ENCODE measurements at regions not wholly inside any gene's neighbourhood (a gene's known extent, or its start where the extent isn't known, plus 50 kb on each side); places are given as distances from the start of the nearest gene placed in this dataset.
"Not testable (repeated sequence)": the region's sequence is repeated elsewhere in the genome, so short reads cannot be mapped to it uniquely, and the experiment has no call there.

DNA sequence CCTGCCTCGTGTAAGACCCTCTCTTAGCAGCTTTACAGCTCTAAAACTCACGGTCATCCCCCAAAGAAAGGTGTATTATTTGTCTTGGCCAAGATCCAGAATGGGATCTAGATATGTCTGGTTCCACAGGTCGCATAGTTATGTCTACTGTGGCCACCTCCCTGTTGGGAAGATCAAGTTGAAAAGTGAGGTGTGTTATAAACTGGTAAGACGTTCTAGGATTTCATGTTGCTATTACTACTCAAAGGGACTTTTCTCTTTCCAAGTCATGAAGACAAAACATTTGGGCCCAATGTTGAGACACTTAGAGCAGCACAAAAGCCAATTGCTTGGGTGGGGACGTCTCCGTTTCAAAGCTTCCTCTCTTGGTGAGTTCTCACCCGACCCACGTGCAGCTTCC is 766.0 kb downstream of the RNF144A start:
- DNase-seq (ENCODE audit: low spot score), result no peak

DNA sequence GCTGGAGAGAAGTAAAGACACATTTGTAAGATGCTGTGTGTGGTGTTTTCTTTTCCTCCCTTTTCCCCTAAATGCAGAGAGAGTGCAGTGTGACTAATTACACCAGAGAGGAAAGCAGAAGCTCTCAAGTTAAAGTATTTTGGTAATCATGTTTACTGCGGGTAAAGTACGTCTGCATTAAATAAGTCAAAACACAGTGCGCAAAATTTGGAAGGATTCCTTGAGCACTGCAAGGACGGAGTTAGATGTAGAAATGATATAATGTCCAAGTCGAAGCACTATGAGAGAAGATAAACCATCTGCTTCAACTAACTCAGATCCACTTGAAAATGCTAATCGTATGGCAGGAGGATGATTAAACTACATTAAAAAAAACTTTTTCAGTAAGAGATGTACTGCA is 766.5 kb downstream of the RNF144A start:
- DNase-seq (ENCODE audit: low spot score), result no peak

DNA sequence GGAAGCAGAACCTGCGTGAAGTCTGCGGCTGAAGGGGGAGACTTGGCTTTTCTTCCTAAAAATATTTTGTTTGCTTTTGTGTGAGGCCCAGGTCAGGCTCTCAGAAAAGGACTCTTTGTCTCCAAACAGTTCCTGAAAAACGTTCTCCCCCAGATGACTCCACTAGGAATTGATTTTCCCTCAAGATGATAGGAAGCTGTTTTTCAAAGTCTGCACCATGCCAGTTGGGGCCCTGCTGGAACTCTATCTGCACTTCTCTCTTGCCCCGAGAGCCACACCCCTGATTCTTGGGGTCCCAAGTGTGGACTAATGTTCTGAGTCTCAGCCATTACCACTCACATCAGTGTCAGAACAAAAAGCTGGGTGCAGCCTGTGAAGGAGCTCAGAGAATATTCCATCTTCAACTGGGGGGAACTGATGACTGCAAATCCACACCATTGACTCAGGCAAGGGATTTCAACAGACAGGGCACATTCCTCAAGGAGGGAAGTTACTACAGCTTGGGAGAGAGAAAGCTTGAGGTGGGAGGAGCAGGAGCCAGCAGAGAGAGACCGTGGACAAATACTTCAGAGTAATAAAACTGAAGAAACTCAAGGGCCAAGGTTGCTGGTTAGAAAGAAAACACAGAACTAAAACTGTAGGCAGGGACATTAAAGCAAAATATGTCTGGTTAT is 768.3 kb downstream of the RNF144A start:
- DNase-seq (ENCODE audit: low spot score), result peak; percentile 58

- no peak for DNase-seq (ENCODE audit: low spot score)
These were observed 768.8 kb downstream of the RNF144A start for GRCh38 chr2:7686016-7686385.

DNA sequence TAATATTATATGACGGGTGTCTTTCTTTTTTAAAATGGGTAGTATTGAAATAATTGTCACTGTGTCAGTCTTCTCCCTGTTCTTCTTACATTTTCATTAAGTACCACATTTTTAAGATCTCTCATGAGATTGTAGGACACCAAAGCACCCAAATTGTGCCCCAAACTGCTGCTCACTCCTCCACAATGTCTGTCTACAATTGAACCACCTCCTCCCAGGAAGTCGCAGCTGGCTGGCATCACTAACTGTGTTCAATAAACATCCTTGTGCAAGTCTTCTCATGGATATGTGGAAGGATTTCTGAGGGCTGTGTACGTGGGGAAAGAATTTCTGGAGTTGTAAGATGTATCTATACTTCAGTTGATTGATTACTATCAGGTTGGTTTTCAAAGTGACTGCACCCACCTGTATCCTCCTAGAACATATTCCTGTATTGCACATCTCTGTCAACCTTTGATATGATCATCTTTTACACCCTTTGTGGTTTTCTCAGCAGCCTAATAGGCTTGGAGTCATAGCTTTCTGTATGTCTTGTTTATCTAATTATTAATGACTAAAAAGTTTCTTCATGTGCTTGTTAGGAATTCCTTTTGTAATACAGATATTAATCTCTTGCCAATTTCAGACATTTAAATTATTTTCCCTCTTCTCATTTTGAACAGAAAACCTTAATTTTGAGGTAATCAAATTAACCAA is 774.9 kb downstream of the RNF144A start:
- peak; percentile 13 for DNase-seq (ENCODE audit: low spot score)

DNA sequence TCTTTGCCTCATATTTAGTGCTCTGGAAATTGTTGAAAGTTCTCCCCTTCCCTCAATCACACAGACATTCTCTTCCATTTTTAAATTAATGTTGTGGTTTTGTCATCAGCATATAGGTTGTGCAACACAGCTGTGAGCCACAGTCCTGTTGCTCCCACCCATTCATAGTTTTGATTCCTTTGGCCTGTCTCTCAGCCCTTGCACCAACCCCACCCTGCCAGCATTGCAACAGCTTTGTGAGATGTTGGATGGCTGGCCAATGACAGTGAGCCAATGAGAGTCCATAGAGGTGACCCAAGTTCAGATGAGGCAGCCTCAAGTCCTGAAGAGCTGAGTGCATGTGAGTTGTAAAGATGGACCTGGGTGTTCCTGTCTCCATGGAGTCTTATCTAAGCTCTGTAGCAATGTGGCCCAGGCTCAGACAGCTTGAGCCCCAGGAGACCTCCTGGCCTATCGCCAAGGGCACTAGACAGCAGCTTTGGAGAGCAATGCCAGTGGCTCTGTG is 775.5 kb downstream of the RNF144A start:
- peak; percentile 33 for DNase-seq (ENCODE audit: low spot score)

DNA sequence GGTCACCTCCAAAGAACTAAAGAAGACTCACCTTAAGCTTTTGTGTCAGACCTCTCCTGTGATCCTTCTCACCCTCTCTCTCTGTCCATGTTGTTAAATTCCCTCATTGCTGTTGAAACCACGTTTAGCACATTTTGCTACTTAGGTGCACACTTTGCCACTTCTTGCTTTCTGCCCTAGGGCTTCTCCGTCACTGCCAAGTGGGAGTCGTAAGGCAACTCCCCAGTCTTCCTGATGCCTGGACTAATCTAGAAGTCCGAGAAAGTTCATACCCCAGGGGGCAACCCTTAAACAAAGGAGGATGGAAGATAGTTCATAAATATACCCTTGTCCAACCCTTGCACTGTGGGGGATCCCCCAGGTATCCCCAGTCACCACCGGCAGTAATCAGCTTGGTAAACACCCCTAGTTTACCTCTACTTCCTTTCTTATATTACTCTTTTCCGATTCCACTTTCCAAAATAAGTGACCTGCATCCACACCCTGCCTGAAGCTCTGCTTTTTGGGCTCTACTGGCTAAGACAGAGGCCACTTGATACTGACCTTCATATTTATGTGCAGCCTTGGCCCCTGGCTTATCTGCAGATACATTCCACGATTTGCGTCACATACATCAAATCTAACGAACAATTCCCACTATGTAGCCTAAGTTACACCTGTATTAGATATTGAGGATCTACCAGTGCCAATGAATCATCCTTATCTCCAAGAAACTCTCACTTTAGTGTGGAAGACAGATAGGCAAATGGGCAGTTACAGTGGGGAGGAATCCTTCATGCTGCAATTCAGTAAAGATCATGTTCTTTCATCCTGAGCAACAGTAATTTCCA is 776.2 kb downstream of the RNF144A start:
- no peak for DNase-seq (ENCODE audit: low spot score)

GRCh38 chr2:7694076-7694985 is 777.1 kb downstream of the RNF144A start:
- no peak for DNase-seq (ENCODE audit: low spot score)

- not testable (repeated sequence) for DNase-seq (ENCODE audit: low spot score)
These were observed 779.3 kb downstream of the RNF144A start for GRCh38 chr2:7696556-7696955.

- no peak for DNase-seq (ENCODE audit: low spot score)
These were observed 779.8 kb downstream of the RNF144A start for GRCh38 chr2:7697052-7697451.

DNA sequence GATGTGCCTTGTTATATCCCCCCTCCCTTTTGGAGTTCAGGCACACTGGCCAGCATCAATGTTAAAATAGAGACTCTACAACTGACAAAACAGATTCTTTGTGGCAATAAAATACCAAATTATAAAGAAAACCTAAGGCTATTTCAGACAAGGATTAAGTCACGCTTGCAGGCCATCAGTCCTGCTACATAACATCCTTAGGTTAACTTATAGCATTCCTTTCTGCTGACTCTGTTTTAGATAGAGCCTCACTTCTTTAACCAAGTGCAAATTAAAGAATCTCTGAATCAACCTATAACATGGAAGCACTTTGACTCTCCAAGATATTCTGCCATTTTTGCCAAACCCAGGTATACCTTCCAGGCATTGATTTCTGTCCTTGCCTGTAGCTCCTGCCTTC is 784.6 kb downstream of the RNF144A start:
- no peak for DNase-seq (ENCODE audit: low spot score)

DNA sequence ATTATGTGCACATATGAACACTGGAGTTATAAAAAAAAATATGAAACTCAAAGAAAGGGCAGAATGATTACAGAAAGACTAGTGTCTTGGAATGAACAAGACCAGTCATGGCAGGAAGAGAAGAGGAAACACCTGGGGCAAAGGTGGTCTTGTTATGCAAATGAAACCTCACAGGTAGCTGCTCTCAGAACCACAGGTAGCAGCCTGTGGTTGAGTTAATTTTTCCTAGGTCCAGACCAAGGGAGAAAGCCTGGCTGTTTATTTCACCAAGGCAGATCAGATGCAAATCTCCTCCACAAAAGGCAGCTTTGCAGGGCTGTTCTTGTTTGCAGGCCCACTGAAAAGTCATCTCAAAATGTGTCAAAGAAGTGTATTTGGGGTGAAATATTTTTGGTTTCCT is 785.8 kb downstream of the RNF144A start:
- no peak for DNase-seq (ENCODE audit: low spot score)

- DNase-seq (ENCODE audit: low spot score), result no peak
These were observed 786.4 kb downstream of the RNF144A start for GRCh38 chr2:7703543-7704144.

GRCh38 chr2:7704296-7704865 is 787.2 kb downstream of the RNF144A start:
- no peak for DNase-seq (ENCODE audit: low spot score)

GRCh38 chr2:7706791-7707190 is 789.6 kb downstream of the RNF144A start:
- peak; percentile 47 for DNase-seq (ENCODE audit: low spot score)

DNA sequence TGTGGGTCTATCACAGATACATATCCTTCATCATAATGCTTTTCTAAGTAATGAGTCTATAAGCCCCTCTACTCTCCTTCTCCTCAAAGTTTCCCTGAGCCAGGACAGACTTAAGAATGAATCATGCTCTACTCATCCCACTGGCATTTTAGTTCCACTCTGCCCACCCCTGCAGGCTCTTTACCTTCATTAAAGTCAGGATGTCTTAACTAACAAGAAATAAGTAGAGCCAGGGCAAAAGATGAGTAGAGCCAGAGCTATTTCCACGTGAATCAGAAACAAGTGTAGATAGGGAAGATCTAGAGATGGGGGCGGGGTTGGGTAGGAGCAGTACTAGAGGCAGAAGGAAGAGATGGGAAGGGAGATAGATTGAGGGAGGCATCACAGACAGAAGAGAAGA is 790.5 kb downstream of the RNF144A start:
- peak; percentile 95 for DNase-seq (ENCODE audit: low spot score)

DNA sequence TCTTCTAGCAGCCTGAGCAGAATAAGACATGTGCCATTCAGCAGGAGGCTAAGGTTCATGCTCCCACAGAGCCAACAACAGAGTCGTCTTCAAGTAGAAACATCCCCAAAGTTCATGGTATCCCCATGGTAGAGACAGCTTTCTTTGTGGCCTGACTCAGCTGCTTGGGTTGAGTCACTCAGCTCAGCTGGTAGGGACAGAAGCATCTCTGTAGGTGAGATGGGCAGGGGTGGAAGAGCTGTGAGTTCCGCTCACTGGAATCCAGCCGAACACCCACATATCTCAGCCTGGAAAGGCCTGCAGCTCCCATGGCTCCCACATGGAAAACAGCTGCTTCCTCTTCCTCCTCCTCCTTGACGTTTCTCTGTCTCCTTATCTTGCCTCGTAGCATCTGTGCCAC is 792.7 kb downstream of the RNF144A start:
- DNase-seq (ENCODE audit: low spot score), result peak; percentile 59

GRCh38 chr2:7711167-7711566 is 794.0 kb downstream of the RNF144A start:
- no peak for DNase-seq (ENCODE audit: low spot score)

DNA sequence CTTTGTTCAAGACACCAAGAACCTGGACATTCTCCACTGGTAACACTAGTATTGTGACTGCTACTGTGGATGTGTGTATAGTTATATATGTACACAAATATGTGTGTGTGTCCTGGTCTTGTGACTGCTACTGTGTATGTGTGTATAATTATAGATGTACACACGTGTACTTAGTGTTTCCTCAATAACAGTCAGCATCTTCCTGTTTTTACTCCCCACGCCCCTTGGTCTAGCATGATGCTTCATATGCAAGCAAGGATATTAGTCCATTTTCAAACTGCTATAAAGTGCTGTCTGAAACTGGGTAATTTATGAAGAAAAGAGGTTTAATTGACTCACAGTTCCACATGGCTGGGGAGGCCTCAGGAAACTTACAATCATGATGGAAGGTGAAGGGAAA is 802.7 kb downstream of the RNF144A start:
- no peak for DNase-seq (ENCODE audit: low spot score)

DNA sequence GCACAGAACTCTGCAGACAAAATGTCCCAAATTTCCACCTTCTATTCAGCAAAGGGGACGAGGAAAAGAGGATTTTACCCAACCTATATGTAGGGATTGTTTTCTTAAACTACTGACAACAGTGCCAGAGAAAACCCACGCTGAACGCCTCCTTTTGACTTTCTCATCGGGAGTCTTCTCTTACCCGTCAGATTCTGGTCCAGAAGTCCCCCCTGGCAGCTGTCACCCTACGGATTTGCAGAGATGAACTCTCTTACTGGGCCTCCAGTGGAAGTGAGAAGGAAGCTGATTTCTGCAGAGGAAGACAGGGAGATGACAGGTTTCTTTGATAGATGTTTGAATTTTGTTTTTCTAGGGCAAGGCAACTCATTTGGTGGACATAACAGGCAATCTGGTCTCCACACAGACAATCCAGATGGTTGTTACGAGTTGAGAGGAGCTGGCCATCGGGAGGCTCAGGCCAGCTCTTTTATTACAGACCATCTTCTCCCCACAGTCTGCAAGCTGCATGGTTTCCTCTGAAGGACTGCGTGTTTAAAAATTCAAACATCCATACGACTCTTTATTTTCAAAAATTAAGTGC is 804.3 kb downstream of the RNF144A start:
- DNase-seq (ENCODE audit: low spot score), result no peak
